ENCODE measurements at regions not wholly inside any gene's neighbourhood (a gene's known extent, or its start where the extent isn't known, plus 50 kb on each side); places are given as distances from the start of the nearest gene placed in this dataset.

GRCh38 chr10:21161090-21161625, 264.0 kb upstream of the NEBL start:
- Histone ChIP-seq H3K27me3 (ENCODE audit: control insufficient read depth in 1 of 2, insufficient read depth in 2 of 2, low read length in 2 of 2) (no peaks in the 10 kb centered on the region), H3K4me1 (ENCODE audit: control insufficient read depth in 1 of 2, insufficient read depth in 2 of 2, low read length in 2 of 2) (no peaks in the 10 kb centered on the region), H3K27ac (ENCODE audit: low read depth, low read length) (no peak overlapping the region), H3K9ac (ENCODE audit: low read depth in 1 of 2, low read length in 2 of 2) (no peak overlapping the region), H3K36me3 (ENCODE audit: control insufficient read depth in 1 of 2, insufficient read depth in 2 of 2, low read length in 2 of 2) (no peaks in the 10 kb centered on the region), H3K4me3 (ENCODE audit: low read depth in 1 of 2, low read length in 2 of 2) (no peak overlapping the region), H3K9me3 (ENCODE audit: control insufficient read depth in 1 of 2, low read length in 2 of 2) (no peaks in the 10 kb centered on the region)

- no peak overlapping the region for H3K4me3 ChIP-seq (ENCODE audit: low read depth in 1 of 2, low read length in 2 of 2)
- H3K9me3 ChIP-seq (ENCODE audit: control insufficient read depth in 1 of 2, low read length in 2 of 2): no peaks in the 10 kb centered on the region
- no peaks in the 10 kb centered on the region for H3K4me1 ChIP-seq (ENCODE audit: control insufficient read depth in 1 of 2, insufficient read depth in 2 of 2, low read length in 2 of 2)
- H3K9ac ChIP-seq (ENCODE audit: low read depth in 1 of 2, low read length in 2 of 2): no peak overlapping the region
- no peaks in the 10 kb centered on the region for H3K36me3 ChIP-seq (ENCODE audit: control insufficient read depth in 1 of 2, insufficient read depth in 2 of 2, low read length in 2 of 2)
- H3K27ac ChIP-seq (ENCODE audit: low read depth, low read length): no peak overlapping the region
- no peaks in the 10 kb centered on the region for H3K27me3 ChIP-seq (ENCODE audit: control insufficient read depth in 1 of 2, insufficient read depth in 2 of 2, low read length in 2 of 2)
Measured at GRCh38 chr10:21160116-21160515, 263.0 kb upstream of the NEBL start.

DNA sequence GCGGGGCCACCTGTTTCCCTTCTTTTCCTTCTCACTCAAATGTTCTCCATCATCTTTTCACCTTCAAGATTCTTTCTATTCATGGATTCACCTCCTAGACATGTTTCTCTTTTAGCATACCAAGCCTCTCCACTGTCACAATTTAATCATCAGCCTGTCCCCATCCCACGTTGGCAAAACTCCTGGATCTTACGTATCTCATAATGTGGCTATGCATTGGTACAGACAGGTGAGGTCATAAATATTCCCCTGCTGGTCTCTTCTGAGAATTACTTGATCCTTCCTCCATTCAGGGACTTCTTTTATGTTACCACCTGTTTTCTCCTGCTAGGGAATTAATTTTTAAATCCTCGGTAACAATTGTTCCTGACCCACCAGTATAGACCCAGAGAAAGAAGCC, 262.6 kb upstream of the NEBL start:
- Histone ChIP-seq H3K36me3 (ENCODE audit: control insufficient read depth in 1 of 2, insufficient read depth in 2 of 2, low read length in 2 of 2) (no peaks in the 10 kb centered on the region), H3K4me1 (ENCODE audit: control insufficient read depth in 1 of 2, insufficient read depth in 2 of 2, low read length in 2 of 2) (no peaks in the 10 kb centered on the region), H3K9ac (ENCODE audit: low read depth in 1 of 2, low read length in 2 of 2) (no peak overlapping the region), H3K9me3 (ENCODE audit: control insufficient read depth in 1 of 2, low read length in 2 of 2) (no peaks in the 10 kb centered on the region), H3K27me3 (ENCODE audit: control insufficient read depth in 1 of 2, insufficient read depth in 2 of 2, low read length in 2 of 2) (no peaks in the 10 kb centered on the region), H3K4me3 (ENCODE audit: low read depth in 1 of 2, low read length in 2 of 2) (no peak overlapping the region), H3K27ac (ENCODE audit: low read depth, low read length) (no peak overlapping the region)

GRCh38 chr10:21158301-21158700, 261.2 kb upstream of the NEBL start:
- Histone ChIP-seq H3K4me3 (ENCODE audit: low read depth in 1 of 2, low read length in 2 of 2) (no peak overlapping the region), H3K27me3 (ENCODE audit: control insufficient read depth in 1 of 2, insufficient read depth in 2 of 2, low read length in 2 of 2) (no peaks in the 10 kb centered on the region), H3K27ac (ENCODE audit: low read depth, low read length) (no peak overlapping the region), H3K9me3 (ENCODE audit: control insufficient read depth in 1 of 2, low read length in 2 of 2) (no peaks in the 10 kb centered on the region), H3K36me3 (ENCODE audit: control insufficient read depth in 1 of 2, insufficient read depth in 2 of 2, low read length in 2 of 2) (no peaks in the 10 kb centered on the region), H3K9ac (ENCODE audit: low read depth in 1 of 2, low read length in 2 of 2) (no peak overlapping the region), H3K4me1 (ENCODE audit: control insufficient read depth in 1 of 2, insufficient read depth in 2 of 2, low read length in 2 of 2) (no peaks in the 10 kb centered on the region)

DNA sequence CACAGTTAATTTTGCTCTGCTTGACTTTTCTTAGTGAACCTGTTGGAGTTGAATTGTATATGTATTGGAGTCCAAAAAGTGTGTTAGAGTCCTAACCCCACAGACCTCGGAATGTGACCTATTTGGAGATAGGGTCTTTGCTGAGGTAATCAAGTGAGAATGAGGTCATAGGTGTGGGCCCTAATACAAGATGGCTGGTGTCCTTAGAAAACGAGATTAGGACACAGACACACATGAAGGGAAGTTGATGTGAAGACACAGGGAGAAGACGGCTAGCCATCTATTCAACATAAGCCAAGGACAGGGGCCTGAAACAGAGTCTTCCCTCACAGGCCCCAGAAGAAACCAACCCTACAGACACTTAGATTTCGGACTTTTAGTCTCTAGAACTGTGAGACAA, 260.6 kb upstream of the NEBL start:
- Histone ChIP-seq H3K36me3 (ENCODE audit: control insufficient read depth in 1 of 2, insufficient read depth in 2 of 2, low read length in 2 of 2) (no peaks in the 10 kb centered on the region), H3K4me3 (ENCODE audit: low read depth in 1 of 2, low read length in 2 of 2) (no peak overlapping the region), H3K27me3 (ENCODE audit: control insufficient read depth in 1 of 2, insufficient read depth in 2 of 2, low read length in 2 of 2) (no peaks in the 10 kb centered on the region), H3K4me1 (ENCODE audit: control insufficient read depth in 1 of 2, insufficient read depth in 2 of 2, low read length in 2 of 2) (no peaks in the 10 kb centered on the region), H3K9ac (ENCODE audit: low read depth in 1 of 2, low read length in 2 of 2) (no peak overlapping the region), H3K9me3 (ENCODE audit: control insufficient read depth in 1 of 2, low read length in 2 of 2) (no peaks in the 10 kb centered on the region), H3K27ac (ENCODE audit: low read depth, low read length) (no peak overlapping the region)

GRCh38 chr10:21150166-21150565, 253.1 kb upstream of the NEBL start:
- H3K4me1 ChIP-seq (ENCODE audit: control insufficient read depth in 1 of 2, insufficient read depth in 2 of 2, low read length in 2 of 2): no peaks in the 10 kb centered on the region
- no peaks in the 10 kb centered on the region for H3K9me3 ChIP-seq (ENCODE audit: control insufficient read depth in 1 of 2, low read length in 2 of 2)
- no peak overlapping the region for H3K4me3 ChIP-seq (ENCODE audit: low read depth in 1 of 2, low read length in 2 of 2)
- no peak overlapping the region for H3K9ac ChIP-seq (ENCODE audit: low read depth in 1 of 2, low read length in 2 of 2)
- H3K27ac ChIP-seq (ENCODE audit: low read depth, low read length): no peak overlapping the region
- no peaks in the 10 kb centered on the region for H3K27me3 ChIP-seq (ENCODE audit: control insufficient read depth in 1 of 2, insufficient read depth in 2 of 2, low read length in 2 of 2)
- H3K36me3 ChIP-seq (ENCODE audit: control insufficient read depth in 1 of 2, insufficient read depth in 2 of 2, low read length in 2 of 2): no peaks in the 10 kb centered on the region

DNA sequence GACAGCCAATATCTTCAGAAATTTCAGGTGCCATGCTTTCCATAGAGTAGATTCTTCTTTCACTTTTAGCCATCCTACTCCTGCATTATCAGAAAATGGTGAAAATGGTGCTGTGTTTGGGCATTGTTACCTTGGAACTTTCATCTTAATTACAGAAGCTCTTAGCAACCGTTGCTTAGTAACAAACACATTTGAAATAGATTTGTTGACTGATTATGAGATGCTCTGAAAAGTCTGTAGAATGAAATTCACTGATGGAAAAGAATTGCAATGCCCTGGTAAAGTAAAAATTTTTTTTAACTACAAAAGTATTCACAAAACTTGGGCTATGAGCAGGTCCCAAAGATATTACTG, 249.3 kb upstream of the NEBL start:
- no peaks in the 10 kb centered on the region for H3K27me3 ChIP-seq (ENCODE audit: control insufficient read depth in 1 of 2, insufficient read depth in 2 of 2, low read length in 2 of 2)

DNA sequence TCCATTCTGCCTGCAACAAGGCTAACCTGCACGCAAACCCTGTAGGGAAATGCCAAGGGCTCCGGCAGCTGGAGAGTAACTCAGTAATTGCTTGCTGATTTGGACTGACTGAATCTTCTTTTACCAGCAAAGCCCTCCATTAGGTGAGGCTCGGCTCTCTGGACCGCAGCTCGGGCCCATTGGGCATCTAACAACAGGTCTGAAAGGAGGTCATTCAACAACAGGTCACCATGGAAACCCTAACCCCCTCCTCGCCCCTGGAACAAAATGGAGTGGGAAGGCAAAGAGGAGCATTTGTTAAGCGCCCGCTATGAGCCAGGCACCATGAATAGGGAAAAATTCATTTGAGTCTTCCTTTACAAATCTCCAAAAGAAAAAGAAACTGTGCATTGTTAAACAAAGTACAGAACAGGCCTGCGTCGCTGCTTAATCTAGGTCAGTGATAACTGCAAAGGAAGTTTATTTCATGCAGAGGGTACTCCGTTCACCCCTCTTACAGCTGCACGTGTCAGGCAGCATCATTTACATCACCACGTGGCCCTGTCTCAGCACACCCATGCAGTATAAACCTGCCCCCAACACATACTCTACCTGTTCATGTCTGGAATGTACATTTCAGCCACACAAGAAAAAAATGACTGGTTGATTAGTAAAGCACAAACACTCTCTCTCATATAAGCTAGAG, 248.8 kb upstream of the NEBL start:
- Histone ChIP-seq H3K9ac (ENCODE audit: low read depth in 1 of 2, low read length in 2 of 2) (no peak overlapping the region), H3K9me3 (ENCODE audit: control insufficient read depth in 1 of 2, low read length in 2 of 2) (no peaks in the 10 kb centered on the region), H3K4me1 (ENCODE audit: control insufficient read depth in 1 of 2, insufficient read depth in 2 of 2, low read length in 2 of 2) (no peaks in the 10 kb centered on the region), H3K4me3 (ENCODE audit: low read depth in 1 of 2, low read length in 2 of 2) (no peak overlapping the region), H3K36me3 (ENCODE audit: control insufficient read depth in 1 of 2, insufficient read depth in 2 of 2, low read length in 2 of 2) (no peaks in the 10 kb centered on the region), H3K27me3 (ENCODE audit: control insufficient read depth in 1 of 2, insufficient read depth in 2 of 2, low read length in 2 of 2) (no peaks in the 10 kb centered on the region), H3K27ac (ENCODE audit: low read depth, low read length) (no peak overlapping the region)

More for the DNA sequence above, 249.3 kb upstream of the NEBL start:
- Histone ChIP-seq H3K27ac (ENCODE audit: low read depth, low read length) (no peak overlapping the region), H3K9ac (ENCODE audit: low read depth in 1 of 2, low read length in 2 of 2) (no peak overlapping the region), H3K9me3 (ENCODE audit: control insufficient read depth in 1 of 2, low read length in 2 of 2) (no peaks in the 10 kb centered on the region), H3K36me3 (ENCODE audit: control insufficient read depth in 1 of 2, insufficient read depth in 2 of 2, low read length in 2 of 2) (no peaks in the 10 kb centered on the region), H3K4me3 (ENCODE audit: low read depth in 1 of 2, low read length in 2 of 2) (no peak overlapping the region), H3K4me1 (ENCODE audit: control insufficient read depth in 1 of 2, insufficient read depth in 2 of 2, low read length in 2 of 2) (no peaks in the 10 kb centered on the region)

DNA sequence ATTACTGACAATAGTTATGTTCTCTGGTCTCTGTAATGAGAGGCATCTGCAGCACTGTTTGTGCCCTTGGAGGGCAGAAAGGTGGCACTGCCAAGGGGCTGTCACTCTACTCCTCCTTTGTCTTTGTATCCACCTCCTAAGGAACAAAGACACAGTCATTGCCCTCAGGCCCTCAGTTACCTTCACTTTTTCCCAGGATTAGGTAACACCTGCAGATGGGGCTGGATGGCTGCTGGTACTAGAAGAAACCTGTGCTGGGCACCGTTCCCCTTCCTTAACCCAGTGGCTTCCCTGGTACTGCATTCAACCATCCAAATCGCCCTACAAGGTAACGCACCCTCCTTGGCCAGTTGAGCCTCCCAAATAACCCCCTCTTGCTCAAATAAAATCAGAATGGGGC, 246.9 kb upstream of the NEBL start:
- Histone ChIP-seq H3K36me3 (ENCODE audit: control insufficient read depth in 1 of 2, insufficient read depth in 2 of 2, low read length in 2 of 2) (no peaks in the 10 kb centered on the region), H3K27me3 (ENCODE audit: control insufficient read depth in 1 of 2, insufficient read depth in 2 of 2, low read length in 2 of 2) (no peaks in the 10 kb centered on the region), H3K4me1 (ENCODE audit: control insufficient read depth in 1 of 2, insufficient read depth in 2 of 2, low read length in 2 of 2) (no peaks in the 10 kb centered on the region), H3K4me3 (ENCODE audit: low read depth in 1 of 2, low read length in 2 of 2) (no peak overlapping the region), H3K9ac (ENCODE audit: low read depth in 1 of 2, low read length in 2 of 2) (no peak overlapping the region), H3K9me3 (ENCODE audit: control insufficient read depth in 1 of 2, low read length in 2 of 2) (no peaks in the 10 kb centered on the region), H3K27ac (ENCODE audit: low read depth, low read length) (no peak overlapping the region)

- no peak overlapping the region for H3K9ac ChIP-seq (ENCODE audit: low read depth in 1 of 2, low read length in 2 of 2)
- H3K9me3 ChIP-seq (ENCODE audit: control insufficient read depth in 1 of 2, low read length in 2 of 2): no peaks in the 10 kb centered on the region
- no peak overlapping the region for H3K27ac ChIP-seq (ENCODE audit: low read depth, low read length)
- no peaks in the 10 kb centered on the region for H3K4me1 ChIP-seq (ENCODE audit: control insufficient read depth in 1 of 2, insufficient read depth in 2 of 2, low read length in 2 of 2)
- no peaks in the 10 kb centered on the region for H3K27me3 ChIP-seq (ENCODE audit: control insufficient read depth in 1 of 2, insufficient read depth in 2 of 2, low read length in 2 of 2)
- no peak overlapping the region for H3K4me3 ChIP-seq (ENCODE audit: low read depth in 1 of 2, low read length in 2 of 2)
- H3K36me3 ChIP-seq (ENCODE audit: control insufficient read depth in 1 of 2, insufficient read depth in 2 of 2, low read length in 2 of 2): no peaks in the 10 kb centered on the region
Measured at GRCh38 chr10:21141946-21142492, 244.9 kb upstream of the NEBL start.

All from duodenal mucosa (tissue), 2 donors.